GM23338 (cell line): ENCODE measurements at regions not wholly inside any gene's neighbourhood (a gene's known extent, or its start where the extent isn't known, plus 50 kb on each side); places are given as distances from the start of the nearest gene placed in this dataset.

Source experiments
- ATAC-seq: fragments of 200-7000 bp; cut with Tn5 transposase; 3 replicates; pipeline ENCODE4 v1.9.1; 2020
- DNase-seq: peaks from one replicate; pipeline ENCODE4 v3.0.0-alpha.2; 2015; ENCODE audit warnings: low spot score
- H2AFZ ChIP-seq: fragments of 200-600 bp; sonication (generic); 2 replicates; pipeline ENCODE4 v1.8.0; 2016; ENCODE audit warnings: antibody characterized with exemption, mild to moderate bottlenecking, moderate library complexity
- H3F3A ChIP-seq: fragments of 200-600 bp; sonication (generic); replicated peaks from 2 replicates; pipeline ENCODE4 v1.8.0; 2017; ENCODE audit warnings: antibody characterized with exemption, mixed run types, low read depth
- H3K27ac ChIP-seq: fragments of 200-600 bp; sonication (generic); 2 replicates; pipeline ENCODE4 v1.6.1; 2016; ENCODE audit warnings: low read depth
- H3K27me3 ChIP-seq: fragments of 200-600 bp; sonication (generic); 2 replicates; pipeline ENCODE4 v1.8.0; 2016; ENCODE audit warnings: mild to moderate bottlenecking, mixed run types, moderate library complexity; ENCODE audit not compliant: insufficient read depth
- H3K36me3 ChIP-seq: fragments of 200-600 bp; sonication (generic); 2 replicates; pipeline ENCODE4 v1.8.0; 2016; ENCODE audit warnings: mild to moderate bottlenecking; ENCODE audit not compliant: insufficient read depth
- H3K4me1 ChIP-seq: fragments of 200-600 bp; sonication (generic); 2 replicates; pipeline ENCODE4 v1.8.0; 2016; ENCODE audit warnings: mild to moderate bottlenecking, moderate library complexity; ENCODE audit not compliant: insufficient read depth
- H3K4me2 ChIP-seq: fragments of 200-600 bp; sonication (generic); 2 replicates; pipeline ENCODE4 v1.7.1; 2017; ENCODE audit warnings: mixed run types
- H3K4me3 ChIP-seq: fragments of 200-600 bp; sonication (generic); 2 replicates; pipeline ENCODE4 v1.6.1; 2016; ENCODE audit warnings: mixed run types
- H3K79me2 ChIP-seq: fragments of 200-600 bp; sonication (generic); replicated peaks from 2 replicates; pipeline ENCODE4 v1.8.0; 2017; ENCODE audit warnings: mild to moderate bottlenecking; ENCODE audit not compliant: insufficient read depth
- H3K9me2 ChIP-seq: fragments of 200-600 bp; sonication (generic); 2 replicates; pipeline ENCODE4 v1.8.0; 2017; ENCODE audit not compliant: insufficient read depth
- H4K20me1 ChIP-seq: fragments of 200-600 bp; sonication (generic); replicated peaks from 2 replicates; pipeline ENCODE4 v1.8.0; 2017; ENCODE audit warnings: mild to moderate bottlenecking; ENCODE audit not compliant: insufficient read depth
- H3K27ac Mint-ChIP-seq: 2 replicates; pipeline ENCODE4 v1.8.0; 2020; ENCODE audit warnings: inconsistent platforms, mild to moderate bottlenecking, moderate library complexity, mixed read lengths
- H3K27me3 Mint-ChIP-seq: 3 replicates; pipeline ENCODE4 v1.8.0; 2022; ENCODE audit warnings: low read depth, mild to moderate bottlenecking, moderate library complexity, mixed read lengths, inconsistent platforms; ENCODE audit not compliant: insufficient read depth, poor library complexity
- H3K36me3 Mint-ChIP-seq: 3 replicates; pipeline ENCODE4 v1.8.0; 2021; ENCODE audit warnings: low read depth, mild to moderate bottlenecking, inconsistent platforms, moderate library complexity, mixed read lengths
- H3K4me1 Mint-ChIP-seq: 3 replicates; pipeline ENCODE4 v1.8.0; 2020; ENCODE audit warnings: mild to moderate bottlenecking, inconsistent platforms, mixed read lengths
- H3K4me3 Mint-ChIP-seq: 3 replicates; pipeline ENCODE4 v1.8.0; 2021; ENCODE audit warnings: moderate library complexity, mild to moderate bottlenecking, inconsistent platforms, mixed read lengths
- H3K9me3 Mint-ChIP-seq: 3 replicates; pipeline ENCODE4 v1.8.0; 2020; ENCODE audit warnings: moderate library complexity, mild to moderate bottlenecking, inconsistent platforms, mixed read lengths
- CREB1 ChIP-seq: fragments of 250-450 bp; sonication (Bioruptor Pico); IDR thresholded peaks from 2 replicates; pipeline ENCODE4 v1.5.0; 2020; ENCODE audit warnings: low read depth, mild to moderate bottlenecking, moderate library complexity
- CTCF ChIP-seq, 2 experiments: fragments of 200-600 bp in 1 of 2; sonication (generic) in 1 of 2; conservative IDR thresholded peaks; 2 replicates each; pipeline versions ENCODE4 v1.5.1 to v1.6.1; 2016 to 2017; ENCODE audit warnings: antibody characterized with exemption in 2 of 2, low read depth in 2 of 2, mild to moderate bottlenecking in 2 of 2, moderate library complexity in 1 of 2
- ETS1 ChIP-seq: IDR thresholded peaks from 2 replicates; pipeline ENCODE4 v1.6.1; 2016; ENCODE audit warnings: antibody characterized with exemption
- EZH2 ChIP-seq: fragments of 200-600 bp; sonication (generic); IDR thresholded peaks from one replicate; pipeline ENCODE4 v1.8.0; 2017; ENCODE audit warnings: antibody characterized with exemption, mild to moderate bottlenecking, low read depth; ENCODE audit not compliant: unreplicated experiment
- EZH2phosphoT487 ChIP-seq: fragments of 200-600 bp; sonication (generic); IDR thresholded peaks from one replicate; pipeline ENCODE4 v1.8.1; 2018; ENCODE audit warnings: antibody characterized with exemption; ENCODE audit not compliant: unreplicated experiment
- JUNB ChIP-seq: IDR thresholded peaks from one replicate; pipeline ENCODE4 v1.6.1; 2016; ENCODE audit warnings: antibody characterized with exemption; ENCODE audit not compliant: unreplicated experiment
- NANOG ChIP-seq: IDR thresholded peaks from 2 replicates; pipeline ENCODE4 v1.6.1; 2016; ENCODE audit warnings: antibody characterized with exemption, borderline replicate concordance
- POLR2AphosphoS5 ChIP-seq: IDR thresholded peaks from 2 replicates; pipeline ENCODE4 v1.6.1; 2016; ENCODE audit warnings: antibody characterized with exemption, low read depth
- REST ChIP-seq: IDR thresholded peaks from one replicate; pipeline ENCODE4 v1.6.1; 2018; ENCODE audit warnings: antibody characterized with exemption; ENCODE audit not compliant: unreplicated experiment
- STAT1 ChIP-seq: IDR thresholded peaks from one replicate; pipeline ENCODE4 v1.6.1; 2016; ENCODE audit warnings: antibody characterized with exemption; ENCODE audit not compliant: unreplicated experiment
- ZNF114 ChIP-seq: fragments of 250-450 bp; sonication (Bioruptor Pico); IDR thresholded peaks from 2 replicates; pipeline ENCODE4 v1.5.0; 2020; ENCODE audit warnings: mild to moderate bottlenecking, moderate library complexity
- ZNF331 ChIP-seq: fragments of 250-450 bp; sonication (Bioruptor Pico); IDR thresholded peaks from 2 replicates; pipeline ENCODE4 v1.5.0; 2020; ENCODE audit warnings: low read depth, mild to moderate bottlenecking, moderate library complexity

- TF ChIP-seq CREB1 (CRISPR knock-in tag) = no peak
- no peak for TF ChIP-seq CTCF (conservative IDR thresholded peaks at IDR 0.05; ENCODE audit: low read depth in 2 of 2)
- TF ChIP-seq REST = no peak
- TF ChIP-seq ZNF331 (CRISPR knock-in tag) = no peak
- no peak for TF ChIP-seq JUNB
- TF ChIP-seq STAT1 = no peak
- no peak for TF ChIP-seq EZH2
- no peak for TF ChIP-seq ZNF114 (CRISPR knock-in tag)
- no peak for TF ChIP-seq POLR2AphosphoS5
- TF ChIP-seq ETS1 = no peak
Measured at GRCh38 chr4:187283201-187283955, 559.7 kb upstream of the FAT1 start (continued).

- ATAC-seq = no peak
- H3K36me3 ChIP-seq = no peaks in the 10 kb centered on the region
- no peaks in the 10 kb centered on the region for H3K9me2 ChIP-seq
- no peaks in the 10 kb centered on the region for H3K79me2 ChIP-seq
- no peak overlapping the region for H3K4me2 ChIP-seq
- no peak overlapping the region for H3K27ac Mint-ChIP-seq
- DNase-seq = no peak
- no peaks in the 10 kb centered on the region for H3K27me3 ChIP-seq
- H3F3A ChIP-seq = no peaks in the 10 kb centered on the region
- H3K4me1 ChIP-seq = no peaks in the 10 kb centered on the region
- H3K4me3 Mint-ChIP-seq = no peak overlapping the region
- H4K20me1 ChIP-seq = no peaks in the 10 kb centered on the region
- no peaks in the 10 kb centered on the region for H3K36me3 Mint-ChIP-seq
- no peaks in the 10 kb centered on the region for H3K9me3 Mint-ChIP-seq
- H2AFZ ChIP-seq = no peak overlapping the region
- peaks cover 9% of the 10 kb centered on the region; the same call in 2 of the 3 replicates for H3K4me1 Mint-ChIP-seq
- H3K4me3 ChIP-seq = no peak overlapping the region
- no peak overlapping the region for H3K27ac ChIP-seq
- peaks cover 3% of the 10 kb centered on the region for H3K27me3 Mint-ChIP-seq
- TF ChIP-seq EZH2phosphoT487 (no peak), REST (no peak), CTCF (conservative IDR thresholded peaks at IDR 0.05; ENCODE audit: low read depth in 2 of 2) (no peak), CREB1 (CRISPR knock-in tag) (no peak), ZNF331 (CRISPR knock-in tag) (no peak), STAT1 (no peak), POLR2AphosphoS5 (no peak), JUNB (no peak), NANOG (no peak)
Measured at GRCh38 chr4:187286525-187286924, 562.9 kb upstream of the FAT1 start.
